ENCODE measurements at regions not wholly inside any gene's neighbourhood (a gene's known extent, or its start where the extent isn't known, plus 50 kb on each side); places are given as distances from the start of the nearest gene placed in this dataset.

- no peaks in the 10 kb centered on the region for H3K9me3 ChIP-seq (ENCODE audit: control extremely low read depth in 1 of 3, control insufficient read depth in 2 of 3, insufficient read depth in 1 of 3, low read length in 2 of 3)
- H2AFZ ChIP-seq (ENCODE audit: insufficient read depth, low read depth, low read length, poor library complexity, severe bottlenecking): no peak overlapping the region
- ChIA-PET POLR2A (no interaction called here), CTCF (no interaction called here)
- no peaks in the 10 kb centered on the region for H4K20me1 ChIP-seq (ENCODE audit: control insufficient read depth, insufficient read depth, low read length, poor library complexity, severe bottlenecking)
- H3K27ac Mint-ChIP-seq: no peak overlapping the region
- H3K79me2 ChIP-seq (ENCODE audit: control insufficient read depth, insufficient read depth, low read length): no peaks in the 10 kb centered on the region
- H3K4me1 Mint-ChIP-seq: no peaks in the 10 kb centered on the region
- H3K36me3 ChIP-seq (replicated peaks in 1 of 2; ENCODE audit: control extremely low read depth in 1 of 2, control insufficient read depth in 1 of 2, extremely low read depth in 1 of 2, insufficient read depth in 2 of 2, low read length in 1 of 2): no peaks in the 10 kb centered on the region
- intact Hi-C loops (cut with micrococcal nuclease): no loop called here
- H3K4me2 ChIP-seq (replicated peaks; ENCODE audit: low read depth, low read length, poor library complexity, severe bottlenecking): no peak overlapping the region
- no peak overlapping the region for H3K9ac ChIP-seq (ENCODE audit: low read length)
- H3K27me3 ChIP-seq (replicated peaks in 1 of 4; ENCODE audit: control extremely low read depth in 1 of 4, control insufficient read depth in 3 of 4, insufficient read depth in 4 of 4, low read length in 3 of 4): no peaks in the 10 kb centered on the region
- TF ChIP-seq EZH2 (IDR thresholded peaks at IDR 0.05; ENCODE audit: borderline replicate concordance, insufficient read depth, low read depth, low read length, poor library complexity, severe bottlenecking) (no peak), CTCF (IDR thresholded peaks at IDR 0.05) (no peak)
- H3K4me1 ChIP-seq (ENCODE audit: control insufficient read depth in 2 of 2, insufficient read depth in 2 of 2, low read length in 2 of 2): peaks cover 0 to 3% of the 10 kb centered on the region in 2 donors
- ATAC-seq (ENCODE audit: low read depth) (no peak), DNase-seq (no peak)
- WGBS (ENCODE audit: insufficient coverage): 40% methylated on average over 1 of the region's 3 CpGs
- no peak overlapping the region for H3K4me3 Mint-ChIP-seq
- H3K27me3 Mint-ChIP-seq: peaks cover 11% of the 10 kb centered on the region
- no peak overlapping the region for H3K27ac ChIP-seq (ENCODE audit: low read length in 2 of 2)
- no peak overlapping the region for H3K4me3 ChIP-seq (ENCODE audit: control extremely low read depth in 1 of 5, extremely low read depth in 1 of 5, insufficient read depth in 1 of 5, low read depth in 2 of 5, low read length in 4 of 5)
- H3K9me3 Mint-ChIP-seq (ENCODE audit: insufficient read depth): no peaks in the 10 kb centered on the region
These were observed 317.4 kb upstream of the ADARB2 start for GRCh38 chr10:2054728-2055127.

- Histone ChIP-seq H3K4me3 (ENCODE audit: control extremely low read depth in 1 of 5, extremely low read depth in 1 of 5, insufficient read depth in 1 of 5, low read depth in 2 of 5, low read length in 4 of 5) (no peak overlapping the region), H3K9ac (ENCODE audit: low read length) (no peak overlapping the region), H2AFZ (ENCODE audit: insufficient read depth, low read depth, low read length, poor library complexity, severe bottlenecking) (no peak overlapping the region), H3K27me3 (replicated peaks in 1 of 4; ENCODE audit: control extremely low read depth in 1 of 4, control insufficient read depth in 3 of 4, insufficient read depth in 4 of 4, low read length in 3 of 4) (no peaks in the 10 kb centered on the region), H3K36me3 (replicated peaks in 1 of 2; ENCODE audit: control extremely low read depth in 1 of 2, control insufficient read depth in 1 of 2, extremely low read depth in 1 of 2, insufficient read depth in 2 of 2, low read length in 1 of 2) (no peaks in the 10 kb centered on the region), H3K9me3 (ENCODE audit: control extremely low read depth in 1 of 3, control insufficient read depth in 2 of 3, insufficient read depth in 1 of 3, low read length in 2 of 3) (no peaks in the 10 kb centered on the region), H3K4me1 (ENCODE audit: control insufficient read depth in 2 of 2, insufficient read depth in 2 of 2, low read length in 2 of 2) (peaks cover 0 to 3% of the 10 kb centered on the region in 2 donors), H3K4me2 (replicated peaks; ENCODE audit: low read depth, low read length, poor library complexity, severe bottlenecking) (no peak overlapping the region), H4K20me1 (ENCODE audit: control insufficient read depth, insufficient read depth, low read length, poor library complexity, severe bottlenecking) (no peaks in the 10 kb centered on the region), H3K27ac (ENCODE audit: low read length in 2 of 2) (no peak overlapping the region), H3K79me2 (ENCODE audit: control insufficient read depth, insufficient read depth, low read length) (no peaks in the 10 kb centered on the region)
- ATAC-seq (ENCODE audit: low read depth) (no peak), DNase-seq (no peak)
- Mint-ChIP-seq H3K9me3 (ENCODE audit: insufficient read depth) (no peaks in the 10 kb centered on the region), H3K4me1 (no peaks in the 10 kb centered on the region), H3K4me3 (no peak overlapping the region), H3K27me3 (peaks cover 7% of the 10 kb centered on the region), H3K27ac (no peak overlapping the region)
- 100% methylated on average over 2 of the region's 5 CpGs for WGBS (ENCODE audit: insufficient coverage)
- intact Hi-C loops (cut with micrococcal nuclease): no loop called here
- ChIA-PET CTCF (no interaction called here), POLR2A (no interaction called here)
- TF ChIP-seq EZH2 (IDR thresholded peaks at IDR 0.05; ENCODE audit: borderline replicate concordance, insufficient read depth, low read depth, low read length, poor library complexity, severe bottlenecking) (no peak), CTCF (IDR thresholded peaks at IDR 0.05) (no peak)
These were observed 316.5 kb upstream of the ADARB2 start for GRCh38 chr10:2053805-2054204.

All from B cell (primary cell).